Gastroesophageal sphincter (tissue), 4 donors: ENCODE measurements at regions not wholly inside any gene's neighbourhood (a gene's known extent, or its start where the extent isn't known, plus 50 kb on each side); places are given as distances from the start of the nearest gene placed in this dataset.

Experiments used
- ATAC-seq: fragments of 150-250 bp; one replicate; pipeline ENCODE4 v1.9.1; 2016; ENCODE audit warnings: mild to moderate bottlenecking, moderate library complexity
- H3K27ac ChIP-seq, 4 donors: fragments of 200-600 bp; sonication (generic) in 3 of 4; 1 replicate in 3 of 4; 2 replicates in 1 of 4; pipeline ENCODE4 v1.5.1; 2016 to 2019
- H3K27me3 ChIP-seq: fragments of 200-600 bp; sonication (generic); one replicate; pipeline ENCODE4 v1.5.1; 2019
- H3K36me3 ChIP-seq, 2 donors: fragments of 200-600 bp; sonication (generic); one replicate each; pipeline ENCODE4 v1.5.1; 2019; ENCODE audit warnings: control low read depth in 1 of 2
- H3K4me1 ChIP-seq, 3 donors: fragments of 200-600 bp; sonication (generic); 1 replicate in 2 of 3; 2 replicates in 1 of 3; pipeline ENCODE4 v1.5.1; 2016 to 2019; ENCODE audit warnings: control low read depth in 2 of 3
- H3K4me3 ChIP-seq, 2 donors: fragments of 200-600 bp; sonication (generic); one replicate each; pipeline ENCODE4 v1.5.1; 2019; ENCODE audit warnings: mild to moderate bottlenecking in 1 of 2, moderate library complexity in 1 of 2
- H3K9me3 ChIP-seq, 3 donors: fragments of 200-600 bp; sonication (generic); one replicate each; pipeline ENCODE4 v1.5.1; 2017 to 2019; ENCODE audit warnings: control low read depth in 2 of 3
- CTCF ChIP-seq, 4 experiments: fragments of 200-600 bp in 2 of 4; fragments of 450-650 bp in 2 of 4; sonication (generic) in 1 of 4; IDR thresholded peaks; one replicate each; pipeline ENCODE4 v1.5.1; 2017 to 2019; ENCODE audit warnings: antibody characterized with exemption in 4 of 4, mild to moderate bottlenecking in 2 of 4, moderate library complexity in 2 of 4
- EP300 ChIP-seq: sonication (generic); formaldehyde crosslinking; IDR thresholded peaks from one replicate; pipeline ENCODE4 v1.6.1; 2017; ENCODE audit warnings: antibody characterized with exemption, mild to moderate bottlenecking
- POLR2A ChIP-seq, 2 donors: fragments of 450-650 bp; IDR thresholded peaks; one replicate each; pipeline ENCODE4 v1.6.1; 2017; ENCODE audit warnings: antibody characterized with exemption in 2 of 2, mild to moderate bottlenecking in 2 of 2, moderate library complexity in 1 of 2
- POLR2AphosphoS5 ChIP-seq: sonication (generic); formaldehyde crosslinking; IDR thresholded peaks from one replicate; pipeline ENCODE4 v1.6.1; 2017; ENCODE audit warnings: antibody characterized with exemption
- WGBS, 2 donors: methylation state at CpG; one replicate each; pipeline ENCODE4 v1.1.5; 2018; ENCODE audit warnings: low coverage in 1 of 2; 5-methylcytosine and 5-hydroxymethylcytosine counted together

GRCh38 chr14:49209416-49209815 is 376.8 kb downstream of the RPS29 start:
- H3K4me1 ChIP-seq: no peaks in the 10 kb centered on the region
- 65 to 78% methylated on average over 1 of the region's 1 CpG for whole genome bisulfite sequencing, 2 donors
- H3K27ac ChIP-seq: no peak overlapping the region
- H3K27me3 ChIP-seq: no peaks in the 10 kb centered on the region
- H3K9me3 ChIP-seq: no peaks in the 10 kb centered on the region
- H3K36me3 ChIP-seq: no peaks in the 10 kb centered on the region
- H3K4me3 ChIP-seq: no peak overlapping the region
- ATAC-seq: no peak
- TF ChIP-seq POLR2A (IDR thresholded peaks at IDR 0.05) (no peak), CTCF (IDR thresholded peaks at IDR 0.05) (no peak), EP300 (no peak), POLR2AphosphoS5 (no peak)

- WGBS, 2 donors: 62 to 63% methylated on average over 8 to 9 of the region's 9 CpGs
- Histone ChIP-seq H3K27me3 (no peaks in the 10 kb centered on the region), H3K27ac (no peak overlapping the region), H3K4me1 (no peaks in the 10 kb centered on the region), H3K36me3 (no peaks in the 10 kb centered on the region), H3K4me3 (no peak overlapping the region), H3K9me3 (no peaks in the 10 kb centered on the region)
- ATAC-seq: no peak
- no peak for TF ChIP-seq POLR2A (IDR thresholded peaks at IDR 0.05)
These were observed 379.4 kb downstream of the RPS29 start for GRCh38 chr14:49206828-49207227.

GRCh38 chr14:49203676-49204075 is 382.5 kb downstream of the RPS29 start:
- 75 to 83% methylated on average over 1 of the region's 2 CpGs for WGBS, 2 donors
- no peaks in the 10 kb centered on the region for H3K36me3 ChIP-seq

GRCh38 chr14:49199159-49199558 is 387.0 kb downstream of the RPS29 start:
- Histone ChIP-seq H3K27me3 (no peaks in the 10 kb centered on the region), H3K4me1 (peaks cover 0 to 7% (median 0%) of the 10 kb centered on the region in 3 donors), H3K36me3 (no peaks in the 10 kb centered on the region), H3K9me3 (no peaks in the 10 kb centered on the region), H3K27ac (no peak overlapping the region), H3K4me3 (no peak overlapping the region)
- no peak for TF ChIP-seq CTCF (IDR thresholded peaks at IDR 0.05)
- TF ChIP-seq POLR2A (IDR thresholded peaks at IDR 0.05): no peak
- no peak for TF ChIP-seq EP300
- TF ChIP-seq POLR2AphosphoS5: no peak
- no peak for ATAC-seq
- 40 to 41% methylated on average over 4 of the region's 4 CpGs for WGBS, 2 donors

More at GRCh38 chr14:49203676-49204075, 382.5 kb downstream of the RPS29 start:
- H3K9me3 ChIP-seq: no peaks in the 10 kb centered on the region
- TF ChIP-seq POLR2A (IDR thresholded peaks at IDR 0.05) (no peak), EP300 (no peak), POLR2AphosphoS5 (no peak), CTCF (IDR thresholded peaks at IDR 0.05) (no peak)
- H3K4me1 ChIP-seq: no peaks in the 10 kb centered on the region
- no peaks in the 10 kb centered on the region for H3K27me3 ChIP-seq
- no peak overlapping the region for H3K27ac ChIP-seq
- no peak for ATAC-seq
- H3K4me3 ChIP-seq: no peak overlapping the region

GRCh38 chr14:49196327-49196726 is 389.9 kb downstream of the RPS29 start:
- H3K36me3 ChIP-seq: no peaks in the 10 kb centered on the region
- H3K4me1 ChIP-seq: peaks cover 0 to 18% (median 0%) of the 10 kb centered on the region in 3 donors
- H3K27ac ChIP-seq: no peak overlapping the region
- no peaks in the 10 kb centered on the region for H3K27me3 ChIP-seq
- 78 to 80% methylated on average over 1 of the region's 1 CpG for WGBS, 2 donors
- no peak overlapping the region for H3K4me3 ChIP-seq
- ATAC-seq: no peak
- TF ChIP-seq POLR2AphosphoS5: no peak
- TF ChIP-seq POLR2A (IDR thresholded peaks at IDR 0.05): no peak
- no peak for TF ChIP-seq CTCF (IDR thresholded peaks at IDR 0.05)
- TF ChIP-seq EP300: no peak
- no peaks in the 10 kb centered on the region for H3K9me3 ChIP-seq
